Right lobe of liver (tissue), 4 donors: ENCODE measurements at regions not wholly inside any gene's neighbourhood (a gene's known extent, or its start where the extent isn't known, plus 50 kb on each side); places are given as distances from the start of the nearest gene placed in this dataset.

Source experiments
- CTCF ChIP-seq, 4 donors: fragments of 200-600 bp in 3 of 4; fragments of 450-650 bp in 1 of 4; IDR thresholded peaks; one replicate each; pipeline versions ENCODE4 v1.5.1 to v1.8.0; 2016 to 2022; ENCODE audit warnings: antibody characterized with exemption in 4 of 4, mild to moderate bottlenecking in 2 of 4
- POLR2A ChIP-seq: fragments of 450-650 bp; IDR thresholded peaks from one replicate; pipeline ENCODE4 v1.6.1; 2017; ENCODE audit warnings: antibody characterized with exemption, mild to moderate bottlenecking
- donor health status: DM: no; HTN: no; CAD: no.
- donor health status: DM: no; HTN: no; CAD: no.
- donor health status: DM: no; HTN: yes; CAD: no.

- no peak for TF ChIP-seq CTCF (IDR thresholded peaks at IDR 0.05)
- no peak for TF ChIP-seq POLR2A
Observed at GRCh38 chr2:193222454-193222853, 1027.7 kb upstream of the TMEFF2 start.
